GM18499 (cell line): ENCODE measurements at regions not wholly inside any gene's neighbourhood (a gene's known extent, or its start where the extent isn't known, plus 50 kb on each side); places are given as distances from the start of the nearest gene placed in this dataset.

Experiments used
- ATAC-seq: cut with Tn5 transposase; IDR thresholded peaks from one replicate; pipeline ENCODE4 v1.9.1; 2021; ENCODE audit warnings: moderate number of reproducible peaks; ENCODE audit not compliant: insufficient read depth, unreplicated experiment

DNA sequence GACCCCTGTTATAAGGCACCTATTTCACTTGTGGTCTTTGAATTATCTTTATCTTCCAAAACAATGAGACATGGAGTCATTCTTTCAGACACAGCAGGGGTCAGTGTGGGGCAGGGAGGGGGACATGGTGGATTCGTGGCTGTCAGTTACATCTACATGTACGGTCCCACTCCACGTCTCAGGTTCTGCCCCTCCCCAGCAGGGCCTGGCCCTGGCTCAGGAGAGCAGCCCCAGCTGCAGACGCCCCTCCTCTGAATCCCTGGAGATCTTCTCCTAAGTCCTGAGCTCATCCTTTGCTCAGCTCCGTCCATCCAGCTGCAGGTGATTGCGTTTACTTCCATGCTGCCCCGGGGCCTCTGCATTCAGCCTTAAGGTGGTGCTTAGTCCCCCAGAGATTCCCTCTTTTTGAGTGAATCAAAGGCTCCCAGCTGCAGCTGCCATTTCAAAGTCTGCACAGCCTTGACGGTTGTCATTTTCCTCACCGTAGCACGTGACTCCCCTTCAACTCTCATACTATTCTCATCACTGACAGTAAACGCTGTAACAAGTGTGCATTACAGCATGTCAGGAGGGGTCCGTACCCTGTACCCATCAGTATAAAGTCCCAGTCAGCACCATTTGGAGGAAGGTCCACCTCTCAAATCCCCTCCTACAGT, 113.4 kb upstream of the TCERG1L start:
- ATAC-seq: no peak

GRCh38 chr10:131425752-131426533, 114.4 kb upstream of the TCERG1L start:
- ATAC-seq: no peak

DNA sequence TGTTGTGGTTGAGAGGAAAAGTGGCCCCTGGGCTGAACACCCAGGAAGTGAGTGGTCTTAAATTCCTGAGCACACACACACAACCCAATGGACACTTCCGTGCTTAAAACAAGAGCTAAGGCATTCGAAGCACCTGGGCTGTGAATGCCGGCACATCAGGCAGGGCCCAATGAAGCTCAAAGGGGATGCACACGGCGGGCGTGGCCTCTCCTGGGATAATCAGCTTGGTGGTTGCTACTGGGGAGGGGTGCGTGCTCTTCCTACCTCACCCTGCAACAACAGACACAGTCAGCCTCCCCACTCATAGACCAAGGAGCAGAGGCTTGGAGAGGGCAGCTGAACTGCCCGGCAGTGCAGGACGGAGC, 115.0 kb upstream of the TCERG1L start:
- ATAC-seq: no peak

DNA sequence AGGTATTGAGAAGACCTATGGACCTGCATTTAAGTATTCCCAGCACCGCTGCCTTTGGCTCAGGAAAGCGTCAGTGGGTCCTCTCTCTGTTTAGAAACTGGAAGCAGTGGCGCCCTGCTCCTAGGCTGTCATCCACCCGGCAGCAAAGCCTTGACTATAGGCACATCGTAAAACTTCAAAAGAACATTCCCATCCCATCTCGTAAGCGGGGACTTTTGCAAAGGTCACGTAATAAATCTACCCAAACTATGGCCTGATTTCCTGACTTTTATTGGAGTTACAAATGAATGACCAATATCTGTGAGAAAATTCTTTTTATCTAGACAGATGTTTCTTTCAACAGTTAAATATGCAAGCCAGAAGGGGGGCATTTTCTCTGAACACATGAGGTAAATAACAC, 115.8 kb upstream of the TCERG1L start:
- no peak for ATAC-seq

DNA sequence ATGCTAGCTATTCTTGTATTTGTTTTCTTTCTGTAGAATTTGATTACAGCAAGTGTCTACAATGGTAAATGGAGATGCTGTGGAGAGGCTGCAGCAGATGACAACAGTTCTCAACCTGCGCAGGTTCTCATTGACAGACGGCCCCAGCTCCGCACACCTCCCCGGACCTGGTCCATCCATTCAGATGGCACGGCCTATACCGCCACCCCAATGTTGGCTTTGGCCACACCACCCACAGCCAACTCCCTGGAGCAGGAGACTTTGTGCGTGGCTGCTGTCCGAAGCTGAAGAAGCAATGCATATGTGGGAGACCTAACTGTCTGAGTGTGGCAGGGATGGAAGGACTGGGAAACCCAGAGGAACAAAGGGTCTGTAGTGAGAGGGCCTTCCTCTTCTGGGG, 116.4 kb upstream of the TCERG1L start:
- no peak for ATAC-seq

DNA sequence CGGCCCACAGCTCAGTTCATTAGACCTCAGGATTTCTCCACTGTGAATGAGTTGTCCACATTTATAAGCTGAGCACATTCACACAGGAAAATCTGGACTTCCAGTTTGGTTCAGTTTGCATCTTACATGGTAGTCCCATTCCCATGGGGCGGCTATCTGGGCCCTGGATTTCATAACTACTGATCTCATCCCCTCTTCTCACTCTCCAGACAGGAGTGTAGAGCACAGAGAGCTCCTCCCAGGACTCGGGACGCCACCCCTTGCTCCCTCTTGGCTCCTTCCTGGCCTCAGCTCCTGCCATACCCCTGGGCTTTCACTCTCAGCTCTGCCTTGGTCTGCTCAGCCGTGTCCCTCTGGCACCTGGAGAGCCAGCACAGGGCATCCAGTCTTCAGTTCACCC, 117.6 kb upstream of the TCERG1L start:
- no peak for ATAC-seq

GRCh38 chr10:131429942-131430341, 118.4 kb upstream of the TCERG1L start:
- ATAC-seq: no peak

- no peak for ATAC-seq
Observed at GRCh38 chr10:131430716-131431412, 119.3 kb upstream of the TCERG1L start.

- ATAC-seq: no peak
Observed at GRCh38 chr10:131431533-131431932, 120.0 kb upstream of the TCERG1L start.

GRCh38 chr10:131431978-131432690, 120.6 kb upstream of the TCERG1L start:
- ATAC-seq: no peak

DNA sequence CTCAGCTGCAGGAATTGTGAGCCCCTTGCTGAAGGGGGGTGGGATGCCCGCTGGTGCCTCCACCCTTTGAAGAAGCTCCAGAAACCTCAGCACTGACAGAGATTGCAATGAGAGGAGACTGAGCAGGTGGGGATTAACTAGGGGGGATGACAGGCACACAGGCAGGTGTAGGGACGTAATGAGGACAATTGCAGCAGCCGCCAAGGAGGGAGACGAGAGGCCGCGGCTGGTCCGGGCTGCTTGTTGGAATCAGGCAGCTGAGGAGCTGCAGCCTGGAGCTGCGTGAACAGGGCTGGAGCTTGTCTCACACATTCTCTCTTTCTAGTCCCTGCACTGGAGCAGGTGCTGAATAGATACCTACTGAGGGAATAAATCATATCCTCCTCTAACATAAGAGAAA, 122.0 kb upstream of the TCERG1L start:
- no peak for ATAC-seq

GRCh38 chr10:131435232-131435631, 123.7 kb upstream of the TCERG1L start:
- ATAC-seq: no peak

GRCh38 chr10:131435760-131436457, 124.4 kb upstream of the TCERG1L start:
- ATAC-seq: no peak

DNA sequence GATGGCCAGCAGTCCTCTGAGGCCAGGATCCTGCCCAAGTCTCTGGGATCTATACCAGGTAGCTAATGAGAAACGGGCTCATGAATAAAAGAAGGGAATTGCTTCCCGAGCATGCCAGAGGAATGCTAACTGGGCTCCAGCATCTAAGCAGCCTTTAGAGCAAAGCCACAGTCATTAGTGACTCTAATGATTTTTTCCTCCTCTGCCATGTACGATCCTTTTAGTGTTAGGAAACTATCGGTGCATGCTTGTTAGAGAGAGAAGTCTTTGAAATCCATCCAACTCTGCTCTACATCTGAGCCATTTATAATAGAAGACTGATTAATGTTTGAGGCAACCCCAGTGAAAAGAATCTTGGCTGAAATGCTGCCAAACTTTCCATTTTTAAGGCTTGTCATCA, 124.9 kb upstream of the TCERG1L start:
- no peak for ATAC-seq

DNA sequence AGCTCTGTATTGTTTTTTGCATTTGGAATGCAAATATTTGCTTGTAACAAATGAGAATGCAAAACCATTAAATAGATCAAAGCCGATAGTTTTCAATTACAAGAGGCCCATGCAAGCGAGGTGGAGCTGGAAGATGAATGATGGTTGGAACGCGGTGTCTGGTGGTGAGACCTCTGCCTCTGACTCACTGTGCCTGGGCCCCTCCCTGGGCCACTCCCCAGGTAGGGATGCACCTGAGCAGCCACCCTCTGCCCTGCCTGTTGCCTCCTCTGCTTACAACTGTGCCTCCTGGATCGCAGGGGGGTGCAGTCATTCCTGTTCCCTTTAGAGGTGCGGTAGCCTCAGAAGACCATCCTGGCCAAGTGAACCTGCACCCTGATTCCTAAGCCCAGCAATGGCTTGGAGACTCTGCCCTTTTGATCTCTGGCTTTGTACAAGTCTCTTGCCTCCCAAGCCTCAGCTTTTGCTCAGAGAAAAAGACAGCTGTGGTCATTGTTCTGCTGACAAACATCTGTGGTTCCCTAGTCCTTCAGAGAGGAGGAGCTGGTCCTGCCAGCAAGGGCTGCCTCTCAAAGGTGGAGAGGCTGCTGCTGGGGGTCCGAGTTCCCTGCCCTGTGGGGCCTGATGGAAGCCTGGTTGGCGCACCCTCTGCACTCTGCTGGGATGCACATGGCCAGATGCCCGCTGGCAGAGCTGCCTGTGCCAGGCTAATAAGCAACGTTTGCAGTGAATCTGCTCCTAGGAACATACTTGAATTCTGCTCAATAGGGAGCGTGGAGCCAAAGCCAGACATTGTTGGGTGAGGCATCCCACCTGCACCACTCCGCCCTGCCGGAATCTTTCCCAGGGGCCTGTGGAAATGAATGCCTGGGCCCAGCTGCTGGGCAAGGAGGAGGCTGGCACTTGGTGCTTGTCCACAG, 126.3 kb upstream of the TCERG1L start:
- no peak for ATAC-seq

- ATAC-seq: no peak
Observed at GRCh38 chr10:131438665-131439064, 127.1 kb upstream of the TCERG1L start.

GRCh38 chr10:131439705-131440104, 128.2 kb upstream of the TCERG1L start:
- no peak for ATAC-seq

DNA sequence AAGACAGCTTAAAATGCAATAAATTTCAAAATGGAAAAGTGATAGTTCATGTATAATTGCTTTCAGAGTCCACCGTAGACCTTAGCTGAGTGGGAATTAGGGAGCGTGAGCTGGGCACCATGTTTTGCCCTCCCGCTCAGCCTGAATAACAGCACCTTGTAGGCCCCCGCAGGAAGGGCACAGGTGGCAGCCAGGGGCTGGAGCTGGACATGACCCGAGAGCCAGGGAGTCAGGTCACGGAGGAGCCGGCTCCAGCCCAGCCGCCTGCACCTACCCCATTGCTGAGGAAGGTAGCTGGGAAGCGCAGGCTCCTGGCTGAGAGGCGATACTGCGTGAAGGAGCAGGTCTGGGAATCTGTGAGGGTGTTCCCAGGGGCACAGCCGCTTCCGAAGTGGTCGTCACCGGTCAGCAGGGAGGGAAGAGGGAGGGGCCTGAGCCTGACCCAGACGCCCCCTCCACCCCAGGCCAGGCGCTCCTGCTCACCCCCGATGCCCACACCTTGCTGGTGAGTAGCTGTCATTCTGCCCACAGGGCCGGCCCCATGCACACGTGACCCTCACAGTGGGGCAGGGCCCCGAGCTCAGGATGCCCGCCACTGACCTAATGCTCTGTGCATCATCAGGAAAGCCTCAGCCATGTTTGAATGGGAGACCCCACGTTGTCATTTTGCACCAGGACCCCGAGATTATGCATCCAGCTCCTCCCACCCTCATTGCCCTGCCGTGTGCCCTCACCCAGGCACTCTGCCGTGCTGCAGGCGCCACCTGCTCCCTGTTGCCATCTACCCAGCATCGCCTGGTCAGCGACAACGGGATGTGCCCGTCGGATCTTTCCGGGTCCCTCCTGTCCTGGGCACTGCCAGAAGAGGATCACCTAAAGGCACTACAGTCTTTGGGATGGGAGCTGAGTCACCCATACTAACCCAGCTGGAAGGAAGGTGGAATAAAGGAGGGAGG, 129.2 kb upstream of the TCERG1L start:
- ATAC-seq: no peak
